SK-N-MC (cell line): ENCODE measurements at regions not wholly inside any gene's neighbourhood (a gene's known extent, or its start where the extent isn't known, plus 50 kb on each side); places are given as distances from the start of the nearest gene placed in this dataset.

Experiments
- EZH2 ChIP-seq: fragments of 200-600 bp; sonication (generic); IDR thresholded peaks from one replicate; pipeline ENCODE4 v1.6.1; 2017; ENCODE audit warnings: antibody characterized with exemption
- POLR2AphosphoS5 ChIP-seq: IDR thresholded peaks from 2 replicates; pipeline ENCODE4 v1.6.1; 2012; ENCODE audit warnings: mild to moderate bottlenecking, low read depth, low read length, borderline replicate concordance

DNA sequence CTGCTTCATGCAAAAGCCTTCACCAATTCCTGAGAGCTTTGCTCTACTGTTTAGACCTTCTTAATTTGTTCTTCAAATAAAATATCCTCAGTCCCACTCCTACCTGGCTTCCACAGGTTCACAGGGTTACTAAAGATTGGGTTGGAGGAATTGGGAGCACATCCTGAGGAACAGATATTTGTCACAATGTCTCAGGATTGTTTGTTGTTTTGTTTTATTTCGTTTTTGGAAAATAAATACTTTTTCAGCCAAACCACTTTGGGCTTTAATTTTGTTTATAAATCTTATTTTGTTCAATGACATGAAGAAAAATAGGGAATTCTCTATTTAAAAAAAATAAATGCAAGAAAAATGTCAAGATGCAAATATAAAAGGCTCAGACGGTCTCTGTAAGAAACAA lies 249.0 kb downstream of the MEF2C start:
- TF ChIP-seq POLR2AphosphoS5 (no peak), EZH2 (no peak)
